HepG2 (cell line): ENCODE measurements at regions not wholly inside any gene's neighbourhood (a gene's known extent, or its start where the extent isn't known, plus 50 kb on each side); places are given as distances from the start of the nearest gene placed in this dataset.

Experiments used
- ATAC-seq: fragments of 200-7000 bp; cut with Tn5 transposase; 3 replicates; pipeline ENCODE4 v1.9.1; 2020; ENCODE audit warnings: mild to moderate bottlenecking, moderate library complexity
- BruUV-seq: library from RNA; stranded (reverse); fragments of 400-500 nt; replicated peaks from 2 replicates; lab custom pipeline; 2021; lab: Mats Ljungman, UMichigan
- CTCF ChIA-PET: fragments of 300-600 bp; formaldehyde crosslinking; extraction: SDS; loops from one replicate; lab custom pipeline; 2021; ENCODE audit warnings: low total read pairs, inconsistent platforms, low intra/inter-chr PET ratio; lab: Yijun Ruan, JAX
- POLR2A ChIA-PET: fragments of 350-600 bp; sonication (Branson Sonifier 250); formaldehyde crosslinking; loops from one replicate; lab custom pipeline; 2020; ENCODE audit warnings: antibody characterized with exemption, inconsistent platforms; lab: Yijun Ruan, JAX
- DNase-seq: peaks from one replicate; pipeline ENCODE4 v3.0.0-alpha.2; 2015; ENCODE audit warnings: low spot score
- FAIRE-seq: peaks from 3 replicates; lab custom pipeline; 2011; peaks lifted over from hg19 to GRCh38; lab: Jason Lieb, UNC
- H2AFZ ChIP-seq: one replicate; pipeline ENCODE4 v1.6.1; 2011; ENCODE audit warnings: low read length, inconsistent platforms
- H3K27ac ChIP-seq: fragments of 300-600 bp; 3 replicates; pipeline ENCODE4 v1.8.0; 2011; ENCODE audit warnings: mixed run types, mild to moderate bottlenecking, mixed read lengths, low read length, inconsistent platforms; ENCODE audit not compliant: insufficient read depth; ENCODE audit errors: extremely low read length
- H3K27me3 ChIP-seq, 2 experiments: fragments of 200-600 bp in 1 of 2; 2 replicates in 1 of 2; 3 replicates in 1 of 2; pipeline versions ENCODE4 v1.6.0 to v1.8.0; 2011; ENCODE audit warnings: low read length in 2 of 2, mild to moderate bottlenecking in 2 of 2, moderate library complexity in 2 of 2, inconsistent platforms in 1 of 2; ENCODE audit not compliant: insufficient read depth in 2 of 2, control insufficient read depth in 1 of 2
- H3K36me3 ChIP-seq, 2 experiments: fragments of 200-600 bp in 1 of 2; replicated peaks in 1 of 2; 2 replicates in 1 of 2; 3 replicates in 1 of 2; pipeline versions ENCODE4 v1.5.1 to v1.8.0; 2011; ENCODE audit warnings: low read length in 2 of 2, inconsistent platforms in 1 of 2; ENCODE audit not compliant: insufficient read depth in 2 of 2, control insufficient read depth in 1 of 2
- H3K4me1 ChIP-seq: 2 replicates; pipeline ENCODE4 v1.5.1; 2012; ENCODE audit warnings: low read length, inconsistent platforms; ENCODE audit not compliant: insufficient read depth
- H3K4me2 ChIP-seq: 2 replicates; pipeline ENCODE4 v1.6.0; 2011; ENCODE audit warnings: low read depth, low read length, inconsistent platforms
- H3K4me3 ChIP-seq, 3 experiments: fragments of 200-600 bp in 1 of 3; sonication (generic), shearing (Covaris generic) in 1 of 3; replicated peaks in 1 of 3; 2 replicates each; pipeline ENCODE4 v1.5.1; 2011 to 2016; ENCODE audit warnings: low read length in 3 of 3, inconsistent platforms in 2 of 3, low read depth in 2 of 3, mild to moderate bottlenecking in 2 of 3, control low read depth in 1 of 3, mixed read lengths in 1 of 3; ENCODE audit not compliant: insufficient read depth in 1 of 3
- H3K79me2 ChIP-seq: one replicate; pipeline ENCODE4 v1.6.1; 2011; ENCODE audit warnings: low read length, inconsistent platforms; ENCODE audit not compliant: insufficient read depth
- H3K9ac ChIP-seq: 2 replicates; pipeline ENCODE4 v1.6.0; 2011; ENCODE audit warnings: mild to moderate bottlenecking, low read depth, low read length, inconsistent platforms; ENCODE audit not compliant: insufficient read depth
- H3K9me3 ChIP-seq: 2 replicates; pipeline ENCODE4 v1.5.1; 2012; ENCODE audit warnings: mild to moderate bottlenecking, low read length
- H4K20me1 ChIP-seq: 2 replicates; pipeline ENCODE4 v1.6.0; 2011; ENCODE audit warnings: inconsistent platforms, mild to moderate bottlenecking, low read length, moderate library complexity; ENCODE audit not compliant: insufficient read depth
- AGO2 ChIP-seq: fragments of 200-400 bp; formaldehyde crosslinking; optimal IDR thresholded peaks from 2 replicates; pipeline ENCODE3; 2017; ENCODE audit warnings: mild to moderate bottlenecking, low read depth, low read length, moderate library complexity
- ASH2L ChIP-seq: fragments of 300-600, 200-600 bp; sonication (generic); IDR thresholded peaks from 2 replicates; pipeline ENCODE4 v1.7.0; 2017; ENCODE audit warnings: low read depth, mild to moderate bottlenecking, moderate library complexity, mixed read lengths, low read length; ENCODE audit not compliant: insufficient read length
- CBFB ChIP-seq: sonication (generic); formaldehyde crosslinking; IDR thresholded peaks from 2 replicates; pipeline ENCODE4 v1.4.0; 2020; ENCODE audit warnings: missing genetic modification reagents
- CHCHD3 ChIP-seq: sonication (generic); formaldehyde crosslinking; IDR thresholded peaks from 2 replicates; pipeline ENCODE4 v1.8.0; 2022; ENCODE audit warnings: mild to moderate bottlenecking, missing genetic modification reagents, moderate library complexity
- DPF2 ChIP-seq: sonication (generic); formaldehyde crosslinking; IDR thresholded peaks from 2 replicates; pipeline ENCODE4 v1.4.0; 2020; ENCODE audit warnings: mild to moderate bottlenecking, low read depth, missing genetic modification reagents, borderline replicate concordance
- EP300 ChIP-seq, 3 experiments: sonication (generic) in 1 of 3; formaldehyde crosslinking in 1 of 3; IDR thresholded peaks; 2 replicates each; pipeline versions ENCODE4 v1.5.1 to v1.6.1; 2011 to 2020; ENCODE audit warnings: low read depth in 2 of 3, low read length in 2 of 3, borderline replicate concordance in 1 of 3, improper control_type of control experiment in 1 of 3, mild to moderate bottlenecking in 1 of 3, missing genetic modification reagents in 1 of 3, moderate library complexity in 1 of 3
- FOXP4 ChIP-seq: sonication (generic); formaldehyde crosslinking; IDR thresholded peaks from 2 replicates; pipeline ENCODE4 v1.4.0; 2020; ENCODE audit warnings: missing genetic modification reagents
- HCFC1 ChIP-seq: fragments of 150-350 bp; IDR thresholded peaks from 2 replicates; pipeline ENCODE4 v1.6.1; 2014; ENCODE audit warnings: low read depth, low read length
- SMARCC2 ChIP-seq: fragments of 450-650 bp; IDR thresholded peaks from 2 replicates; pipeline ENCODE4 v1.6.1; 2017; ENCODE audit warnings: antibody characterized with exemption, mild to moderate bottlenecking
- SNAPC4 ChIP-seq: sonication (generic); formaldehyde crosslinking; IDR thresholded peaks from 2 replicates; pipeline ENCODE4 v1.4.0; 2020; ENCODE audit warnings: mild to moderate bottlenecking, missing genetic modification reagents
- TRIM24 ChIP-seq: sonication (generic); formaldehyde crosslinking; IDR thresholded peaks from 2 replicates; pipeline ENCODE4 v1.8.0; 2022; ENCODE audit warnings: mild to moderate bottlenecking, missing genetic modification reagents
- ZFP1 ChIP-seq: IDR thresholded peaks from 2 replicates; pipeline ENCODE4 v1.6.1; 2016
- ZFY ChIP-seq: sonication (generic); formaldehyde crosslinking; IDR thresholded peaks from 2 replicates; pipeline ENCODE4 v1.4.0; 2020; ENCODE audit warnings: missing genetic modification reagents
- ZNF503 ChIP-seq: sonication (generic); formaldehyde crosslinking; IDR thresholded peaks from 2 replicates; pipeline ENCODE4 v1.4.0; 2020; ENCODE audit warnings: missing genetic modification reagents
- ZNF597 ChIP-seq: sonication (generic); formaldehyde crosslinking; IDR thresholded peaks from 2 replicates; pipeline ENCODE4 v1.5.0; 2020; ENCODE audit warnings: missing genetic modification reagents
- ZNF644 ChIP-seq: IDR thresholded peaks from 2 replicates; pipeline ENCODE4 v1.6.1; 2016; ENCODE audit warnings: low read depth
- WGBS: methylation state at CpG from one replicate; pipeline ENCODE4 v1.1.6; 2017; ENCODE audit warnings: low lambda C conversion rate; 5-methylcytosine and 5-hydroxymethylcytosine counted together
- in situ Hi-C: cut with HindIII; loops from 2 replicates; pipeline ENCODE4 v1.10.0; 2017; ENCODE audit warnings: low pct_unique_long_range_greater_than_20kb; ENCODE audit not compliant: extremely low pct_ligation_motif_present
- intact Hi-C: fragments of 100-400 bp; cut with micrococcal nuclease; formaldehyde crosslinking; loops from one replicate; pipeline ENCODE4 v1.10.0; 2022; ENCODE audit not compliant: unreplicated experiment

- H4K20me1 ChIP-seq, result no peaks in the 10 kb centered on the region
- H3K27ac ChIP-seq, result no peak overlapping the region
- H3K4me3 ChIP-seq, result no peak overlapping the region
- intact Hi-C loops (no loop called here), in situ Hi-C loops (no loop called here)
- no peak overlapping the region for H3K4me2 ChIP-seq
- BruUV-seq, result no TSS peak
- no peaks in the 10 kb centered on the region for H3K36me3 ChIP-seq
- ATAC-seq (no peak), DNase-seq (peak; percentile 6), FAIRE-seq (no peak)
- H3K4me1 ChIP-seq, result no peaks in the 10 kb centered on the region
- no peaks in the 10 kb centered on the region for H3K9me3 ChIP-seq
- WGBS, result 0% methylated on average over 1 of the region's 1 CpG
- no peaks in the 10 kb centered on the region for H3K79me2 ChIP-seq
- H2AFZ ChIP-seq, result no peak overlapping the region
- ChIA-PET POLR2A (no interaction called here), CTCF (no interaction called here)
- H3K9ac ChIP-seq, result no peak overlapping the region
- H3K27me3 ChIP-seq, result no peaks in the 10 kb centered on the region
- TF ChIP-seq ZNF503, result no peak
- TF ChIP-seq SMARCC2, result no peak
- TF ChIP-seq ZFY (CRISPR knock-in tag), result no peak
- TF ChIP-seq SNAPC4 (CRISPR knock-in tag), result no peak
- no peak for TF ChIP-seq TRIM24
- no peak for TF ChIP-seq HCFC1
- TF ChIP-seq ZNF597, result no peak
- no peak for TF ChIP-seq DPF2 (CRISPR knock-in tag)
- TF ChIP-seq CBFB (CRISPR knock-in tag), result no peak
- no peak for TF ChIP-seq CHCHD3 (CRISPR knock-in tag)
- TF ChIP-seq AGO2, result no peak
- TF ChIP-seq EP300 (IDR thresholded peaks at IDR 0.05; ENCODE audit: low read depth in 2 of 2, low read length in 2 of 2), result no peak
- TF ChIP-seq EP300 (CRISPR knock-in tag; IDR thresholded peaks at IDR 0.05; ENCODE audit: borderline replicate concordance), result no peak
- no peak for TF ChIP-seq ASH2L
- no peak for TF ChIP-seq ZNF644 (CRISPR knock-in tag)
- TF ChIP-seq FOXP4 (CRISPR knock-in tag), result no peak
- no peak for TF ChIP-seq ZFP1
Observed at GRCh38 chr7:116443101-116443523, 56.4 kb upstream of the CAV2 start.
